ENCODE measurements at regions not wholly inside any gene's neighbourhood (a gene's known extent, or its start where the extent isn't known, plus 50 kb on each side); places are given as distances from the start of the nearest gene placed in this dataset.
"Not testable (repeated sequence)": the region's sequence is repeated elsewhere in the genome, so short reads cannot be mapped to it uniquely, and the experiment has no call there.

DNA sequence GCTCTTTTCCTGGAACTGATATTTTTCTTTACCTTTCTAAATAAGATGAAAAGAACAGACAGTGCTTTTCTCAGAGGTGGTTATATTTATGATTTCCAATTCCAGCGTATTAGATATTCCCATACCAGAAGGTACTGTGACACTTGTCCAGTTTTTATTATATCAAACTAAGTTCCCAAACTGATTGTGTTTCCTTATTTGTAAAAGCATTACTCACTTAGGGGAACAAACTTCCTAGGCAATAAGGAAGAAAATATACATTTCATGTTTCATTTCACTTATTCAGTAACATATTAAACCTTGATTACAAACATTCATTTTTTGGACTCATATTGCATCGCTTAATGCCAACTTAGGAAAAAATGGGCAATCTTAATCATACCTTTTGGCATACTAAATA, 1480.0 kb upstream of the NUDT12 start:
- Histone ChIP-seq H2BK5ac (ENCODE audit: insufficient read length, low read length) (no peak overlapping the region), H3K18ac (ENCODE audit: insufficient read length, low read depth, low read length) (no peak overlapping the region), H3K4me2 (ENCODE audit: insufficient read depth, insufficient read length, low read length) (no peak overlapping the region), H3K56ac (ENCODE audit: insufficient read length, low read depth, low read length) (no peak overlapping the region), H3K14ac (ENCODE audit: insufficient read depth, low read length) (no peak overlapping the region), H3K23ac (ENCODE audit: insufficient read length, low read depth, low read length) (no peak overlapping the region), H3K9ac (ENCODE audit: extremely low read depth, insufficient read length, low read length) (no peak overlapping the region), H2BK15ac (ENCODE audit: low read depth, low read length) (no peak overlapping the region), H3K4ac (ENCODE audit: low read depth, low read length) (no peak overlapping the region), H3K4me1 (ENCODE audit: insufficient read depth, low read length) (no peaks in the 10 kb centered on the region), H4K5ac (ENCODE audit: insufficient read length, low read depth, low read length) (no peak overlapping the region), H2AFZ (ENCODE audit: low read length) (no peak overlapping the region), H3K23me2 (ENCODE audit: insufficient read length, low read depth, low read length, poor library complexity, severe bottlenecking) (no peaks in the 10 kb centered on the region), H3K79me2 (ENCODE audit: insufficient read depth, low read length) (no peaks in the 10 kb centered on the region), H3K27me3 (ENCODE audit: insufficient read depth, low read length) (no peaks in the 10 kb centered on the region), H3K9me3 (ENCODE audit: control insufficient read depth, low read depth, low read length) (no peaks in the 10 kb centered on the region), H3K79me1 (ENCODE audit: insufficient read depth, low read depth, low read length, poor library complexity, severe bottlenecking) (no peaks in the 10 kb centered on the region), H4K20me1 (ENCODE audit: control insufficient read depth, insufficient read depth, insufficient read length) (no peaks in the 10 kb centered on the region), H3K27ac (ENCODE audit: insufficient read length, low read depth, low read length) (no peak overlapping the region), H2AK5ac (ENCODE audit: insufficient read length, low read length) (no peak overlapping the region), H3T11ph (ENCODE audit: low read length) (no peak overlapping the region), H2BK20ac (ENCODE audit: low read depth, low read length, poor library complexity, severe bottlenecking) (no peak overlapping the region), H2BK120ac (ENCODE audit: low read depth, low read length, poor library complexity, severe bottlenecking) (no peak overlapping the region), H4K91ac (ENCODE audit: insufficient read length, low read depth, low read length) (no peak overlapping the region), H4K8ac (replicated peaks; ENCODE audit: insufficient read length, low read depth, low read length) (no peak overlapping the region), H2BK12ac (ENCODE audit: insufficient read length, low read depth, low read length) (no peak overlapping the region)
- TF ChIP-seq, protein P1, sequence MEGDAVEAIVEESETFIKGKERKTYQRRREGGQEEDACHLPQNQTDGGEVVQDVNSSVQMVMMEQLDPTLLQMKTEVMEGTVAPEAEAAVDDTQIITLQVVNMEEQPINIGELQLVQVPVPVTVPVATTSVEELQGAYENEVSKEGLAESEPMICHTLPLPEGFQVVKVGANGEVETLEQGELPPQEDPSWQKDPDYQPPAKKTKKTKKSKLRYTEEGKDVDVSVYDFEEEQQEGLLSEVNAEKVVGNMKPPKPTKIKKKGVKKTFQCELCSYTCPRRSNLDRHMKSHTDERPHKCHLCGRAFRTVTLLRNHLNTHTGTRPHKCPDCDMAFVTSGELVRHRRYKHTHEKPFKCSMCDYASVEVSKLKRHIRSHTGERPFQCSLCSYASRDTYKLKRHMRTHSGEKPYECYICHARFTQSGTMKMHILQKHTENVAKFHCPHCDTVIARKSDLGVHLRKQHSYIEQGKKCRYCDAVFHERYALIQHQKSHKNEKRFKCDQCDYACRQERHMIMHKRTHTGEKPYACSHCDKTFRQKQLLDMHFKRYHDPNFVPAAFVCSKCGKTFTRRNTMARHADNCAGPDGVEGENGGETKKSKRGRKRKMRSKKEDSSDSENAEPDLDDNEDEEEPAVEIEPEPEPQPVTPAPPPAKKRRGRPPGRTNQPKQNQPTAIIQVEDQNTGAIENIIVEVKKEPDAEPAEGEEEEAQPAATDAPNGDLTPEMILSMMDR (conservative IDR thresholded peaks at IDR 0.05), result no peak
- no peak overlapping the region for H3K4me3 Mint-ChIP-seq
- DNase-seq, result no peak
- no peaks in the 10 kb centered on the region for H3K4me1 Mint-ChIP-seq
- no CpG with 5 or more reads among the region's 2 CpGs for WGBS (ENCODE audit: extremely low coverage, insufficient read length, low lambda C conversion rate)
- H3K36me3 Mint-ChIP-seq (ENCODE audit: insufficient read depth in 1 of 3, low read depth in 3 of 3), result no peaks in the 10 kb centered on the region
- H3K27ac Mint-ChIP-seq, result no peak overlapping the region
- no peaks in the 10 kb centered on the region for H3K27me3 Mint-ChIP-seq (ENCODE audit: low read depth)
- no peaks in the 10 kb centered on the region for H3K9me3 Mint-ChIP-seq

DNA sequence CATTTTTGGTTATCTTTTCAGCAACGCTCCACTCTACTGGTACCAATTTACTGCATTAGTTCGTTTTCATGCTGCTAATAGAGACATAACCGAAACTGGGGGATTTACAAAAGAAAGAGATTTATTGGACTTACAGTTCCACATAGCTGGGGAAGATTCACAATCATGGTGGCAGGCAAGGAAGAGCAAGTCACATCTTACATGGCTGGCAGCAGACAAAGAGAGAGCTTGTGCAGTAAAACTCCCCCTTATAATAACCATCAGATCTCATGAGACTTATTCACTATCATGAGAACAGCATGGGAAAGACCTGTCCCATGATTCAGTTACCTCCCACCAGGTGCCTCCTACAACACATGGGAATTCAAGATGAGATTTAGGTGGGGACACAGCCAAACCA, 1474.2 kb upstream of the NUDT12 start:
- H3K79me1 ChIP-seq (ENCODE audit: insufficient read depth, low read depth, low read length, poor library complexity, severe bottlenecking); H3K18ac ChIP-seq (ENCODE audit: insufficient read length, low read depth, low read length); H3K4me3 Mint-ChIP-seq; H2BK12ac ChIP-seq (ENCODE audit: insufficient read length, low read depth, low read length); H3K56ac ChIP-seq (ENCODE audit: insufficient read length, low read depth, low read length); H3K4me2 ChIP-seq (ENCODE audit: insufficient read depth, insufficient read length, low read length); H2BK5ac ChIP-seq (ENCODE audit: insufficient read length, low read length); H4K8ac ChIP-seq (replicated peaks; ENCODE audit: insufficient read length, low read depth, low read length); H4K91ac ChIP-seq (ENCODE audit: insufficient read length, low read depth, low read length); H3K23me2 ChIP-seq (ENCODE audit: insufficient read length, low read depth, low read length, poor library complexity, severe bottlenecking); H2AK5ac ChIP-seq (ENCODE audit: insufficient read length, low read length); H4K20me1 ChIP-seq (ENCODE audit: control insufficient read depth, insufficient read depth, insufficient read length); H3K27me3 ChIP-seq (ENCODE audit: insufficient read depth, low read length); H3K27ac Mint-ChIP-seq; H2BK20ac ChIP-seq (ENCODE audit: low read depth, low read length, poor library complexity, severe bottlenecking); H3T11ph ChIP-seq (ENCODE audit: low read length); H4K5ac ChIP-seq (ENCODE audit: insufficient read length, low read depth, low read length); H3K4me1 Mint-ChIP-seq; H2AFZ ChIP-seq (ENCODE audit: low read length); H3K79me2 ChIP-seq (ENCODE audit: insufficient read depth, low read length); H3K27me3 Mint-ChIP-seq (ENCODE audit: low read depth); H3K14ac ChIP-seq (ENCODE audit: insufficient read depth, low read length); H3K4ac ChIP-seq (ENCODE audit: low read depth, low read length); H3K9me3 ChIP-seq (ENCODE audit: control insufficient read depth, low read depth, low read length); DNase-seq; H3K9ac ChIP-seq (ENCODE audit: extremely low read depth, insufficient read length, low read length); H3K23ac ChIP-seq (ENCODE audit: insufficient read length, low read depth, low read length); H2BK15ac ChIP-seq (ENCODE audit: low read depth, low read length); H3K4me1 ChIP-seq (ENCODE audit: insufficient read depth, low read length); H3K27ac ChIP-seq (ENCODE audit: insufficient read length, low read depth, low read length); H2BK120ac ChIP-seq (ENCODE audit: low read depth, low read length, poor library complexity, severe bottlenecking): not testable (repeated sequence)
- Mint-ChIP-seq H3K36me3 (ENCODE audit: insufficient read depth in 1 of 3, low read depth in 3 of 3) (peaks cover 4 to 15% (median 6%) of the 10 kb centered on the region in 3 experiments; a peak in 6 of 7 replicates), H3K9me3 (peaks cover 7 to 14% of the 10 kb centered on the region in 2 experiments; a peak in 4 of 5 replicates)
- no CpG with 5 or more reads among the region's 3 CpGs for WGBS (ENCODE audit: extremely low coverage, insufficient read length, low lambda C conversion rate)
